Prostate gland (tissue), 2 donors: ENCODE measurements at regions not wholly inside any gene's neighbourhood (a gene's known extent, or its start where the extent isn't known, plus 50 kb on each side); places are given as distances from the start of the nearest gene placed in this dataset.

Experiments
- CTCF ChIP-seq, 4 experiments: fragments of 200-600 bp in 2 of 4; fragments of 450-650 bp in 2 of 4; sonication (generic) in 2 of 4; IDR thresholded peaks; 1 replicate in 3 of 4; 2 replicates in 1 of 4; pipeline ENCODE4 v1.5.1; 2016 to 2019; ENCODE audit warnings: antibody characterized with exemption in 4 of 4, mild to moderate bottlenecking in 2 of 4, moderate library complexity in 2 of 4
- POLR2A ChIP-seq: fragments of 450-650 bp; IDR thresholded peaks from one replicate; pipeline ENCODE4 v1.6.1; 2016; ENCODE audit warnings: antibody characterized with exemption, mild to moderate bottlenecking

- TF ChIP-seq CTCF (IDR thresholded peaks at IDR 0.05) (no peak), POLR2A (no peak)
Measured at GRCh38 chr12:58241099-58241498, 299.7 kb downstream of the ATP23 start.
